H1 (cell line): ENCODE measurements at regions not wholly inside any gene's neighbourhood (a gene's known extent, or its start where the extent isn't known, plus 50 kb on each side); places are given as distances from the start of the nearest gene placed in this dataset.

ENCODE experiments used
- CTCF ChIA-PET: fragments of 300-600 bp; sonication (Branson Sonifier 250); formaldehyde crosslinking; loops from one replicate; lab custom pipeline; 2021; ENCODE audit not compliant: partially characterized antibody; lab: Charles Lee
- POLR2A ChIA-PET: fragments of 300-600 bp; sonication (Branson Sonifier 250); formaldehyde crosslinking; loops from one replicate; lab custom pipeline; 2021; ENCODE audit warnings: inconsistent platforms; ENCODE audit not compliant: partially characterized antibody; lab: Charles Lee
- DNase-seq, 2 experiments: peaks; one replicate each; pipeline versions ENCODE4 v3.0.0 to v3.0.0-alpha.2; 2010 to 2022; ENCODE audit warnings: low spot score in 2 of 2, low read depth in 1 of 2, mixed read lengths in 1 of 2
- FAIRE-seq: peaks from 2 replicates; lab custom pipeline; 2011; peaks lifted over from hg19 to GRCh38; lab: Jason Lieb, UNC
- H2AFZ ChIP-seq: 2 replicates; pipeline ENCODE4 v1.8.1; 2012; ENCODE audit warnings: low read length, inconsistent platforms
- H2AK5ac ChIP-seq: 2 replicates; pipeline ENCODE4 v1.6.1; 2013; ENCODE audit warnings: low read depth, low read length
- H2BK120ac ChIP-seq: replicated peaks from 2 replicates; pipeline ENCODE3; 2013; ENCODE audit warnings: low read depth, low read length, inconsistent platforms
- H2BK12ac ChIP-seq: 2 replicates; pipeline ENCODE4 v1.6.1; 2013; ENCODE audit warnings: low read depth, low read length
- H2BK15ac ChIP-seq: 2 replicates; pipeline ENCODE4 v1.6.1; 2013; ENCODE audit warnings: low read length
- H2BK20ac ChIP-seq: 2 replicates; pipeline ENCODE4 v1.6.1; 2013; ENCODE audit warnings: low read length
- H2BK5ac ChIP-seq: 2 replicates; pipeline ENCODE4 v1.6.1; 2013; ENCODE audit warnings: low read depth, low read length
- H3K14ac ChIP-seq: 2 replicates; pipeline ENCODE4 v1.6.1; 2013; ENCODE audit warnings: inconsistent platforms; ENCODE audit not compliant: insufficient read length
- H3K18ac ChIP-seq: 2 replicates; pipeline ENCODE4 v1.6.1; 2013; ENCODE audit warnings: low read length; ENCODE audit errors: extremely low read depth
- H3K23ac ChIP-seq: 2 replicates; pipeline ENCODE4 v1.6.1; 2013; ENCODE audit warnings: inconsistent platforms; ENCODE audit not compliant: insufficient read length
- H3K23me2 ChIP-seq: 2 replicates; pipeline ENCODE4 v1.6.1; 2013; ENCODE audit warnings: low read depth, low read length
- H3K27ac ChIP-seq: 2 replicates; pipeline ENCODE4 v1.6.1; 2011; ENCODE audit warnings: low read depth, low read length, inconsistent platforms
- H3K27me3 ChIP-seq, 4 experiments: replicated peaks in 1 of 4; 1 replicate in 1 of 4; 2 replicates in 3 of 4; pipeline versions ENCODE4 v1.6.1 to v1.8.1; 2011 to 2013; ENCODE audit warnings: low read length in 3 of 4, mild to moderate bottlenecking in 3 of 4, inconsistent platforms in 2 of 4, mixed read lengths in 2 of 4, moderate library complexity in 1 of 4; ENCODE audit not compliant: control insufficient read depth in 3 of 4, insufficient read depth in 3 of 4; ENCODE audit errors: extremely low read depth in 1 of 4
- H3K36me3 ChIP-seq, 4 experiments: 2 replicates each; pipeline versions ENCODE4 v1.6.1 to v1.8.1; 2011 to 2013; ENCODE audit warnings: mild to moderate bottlenecking in 4 of 4, low read length in 3 of 4, moderate library complexity in 2 of 4, control low read depth in 1 of 4, inconsistent platforms in 1 of 4; ENCODE audit not compliant: insufficient read depth in 4 of 4, control insufficient read depth in 2 of 4
- H3K4ac ChIP-seq: replicated peaks from 2 replicates; pipeline ENCODE3; 2013; ENCODE audit warnings: low read length, low read depth, mixed read lengths, inconsistent platforms; ENCODE audit not compliant: insufficient read length
- H3K4me1 ChIP-seq, 4 experiments: replicated peaks in 1 of 4; 1 replicate in 1 of 4; 2 replicates in 3 of 4; pipeline versions ENCODE4 v1.6.1 to v1.8.1; 2011 to 2013; ENCODE audit warnings: low read length in 3 of 4, inconsistent platforms in 2 of 4, mixed read lengths in 1 of 4; ENCODE audit not compliant: insufficient read depth in 4 of 4, control insufficient read depth in 3 of 4
- H3K4me2 ChIP-seq, 2 experiments: 2 replicates each; pipeline versions ENCODE4 v1.6.1 to v1.8.1; 2011 to 2013; ENCODE audit warnings: low read depth in 2 of 2, low read length in 2 of 2, control low read depth in 1 of 2, inconsistent platforms in 1 of 2, mild to moderate bottlenecking in 1 of 2; ENCODE audit not compliant: insufficient read depth in 1 of 2
- H3K4me3 ChIP-seq, 4 experiments: fragments of 200-600, 300-600 bp in 1 of 4; sonication (generic), shearing (Covaris generic), sonication (Bioruptor Twin) in 1 of 4; 2 replicates each; pipeline versions ENCODE4 v1.5.1 to v1.8.1; 2011 to 2016; ENCODE audit warnings: low read length in 4 of 4, low read depth in 3 of 4, control low read depth in 2 of 4, inconsistent platforms in 2 of 4, mild to moderate bottlenecking in 2 of 4, mixed read lengths in 1 of 4, moderate library complexity in 1 of 4; ENCODE audit not compliant: insufficient read depth in 2 of 4; ENCODE audit errors: extremely low read depth in 1 of 4
- H3K56ac ChIP-seq: replicated peaks from 2 replicates; pipeline ENCODE3; 2013; ENCODE audit warnings: low read depth, mild to moderate bottlenecking, mixed read lengths, low read length, inconsistent platforms; ENCODE audit not compliant: insufficient read length
- H3K79me1 ChIP-seq: 2 replicates; pipeline ENCODE4 v1.6.1; 2013; ENCODE audit warnings: low read depth, low read length, control low read depth
- H3K79me2 ChIP-seq, 2 experiments: 2 replicates each; pipeline versions ENCODE4 v1.6.1 to v1.8.1; 2012 to 2013; ENCODE audit warnings: low read length in 2 of 2, mild to moderate bottlenecking in 2 of 2, inconsistent platforms in 1 of 2; ENCODE audit not compliant: insufficient read depth in 2 of 2, control insufficient read depth in 1 of 2
- H3K9ac ChIP-seq, 4 experiments: replicated peaks in 1 of 4; 1 replicate in 1 of 4; 2 replicates in 3 of 4; pipeline versions ENCODE4 v1.6.1 to v1.8.1; 2011 to 2013; ENCODE audit warnings: low read depth in 3 of 4, low read length in 3 of 4, control low read depth in 2 of 4, mild to moderate bottlenecking in 2 of 4, moderate library complexity in 2 of 4, inconsistent platforms in 1 of 4; ENCODE audit errors: extremely low read depth in 1 of 4
- H3K9me3 ChIP-seq, 2 experiments: 2 replicates each; pipeline versions ENCODE4 v1.6.1 to v1.8.1; 2012 to 2013; ENCODE audit warnings: mild to moderate bottlenecking in 2 of 2, moderate library complexity in 2 of 2, control low read depth in 1 of 2, inconsistent platforms in 1 of 2, low read depth in 1 of 2, low read length in 1 of 2, mixed read lengths in 1 of 2; ENCODE audit not compliant: insufficient read depth in 2 of 2
- H4K20me1 ChIP-seq, 2 experiments: replicated peaks in 1 of 2; 2 replicates each; pipeline versions ENCODE3 to v1.8.1; 2011 to 2013; ENCODE audit warnings: inconsistent platforms in 2 of 2, low read length in 2 of 2, mild to moderate bottlenecking in 1 of 2; ENCODE audit not compliant: insufficient read depth in 2 of 2, control insufficient read depth in 1 of 2
- H4K5ac ChIP-seq: 2 replicates; pipeline ENCODE4 v1.6.1; 2013; ENCODE audit warnings: low read length, low read depth, mixed read lengths, inconsistent platforms; ENCODE audit not compliant: insufficient read length
- H4K8ac ChIP-seq: 2 replicates; pipeline ENCODE4 v1.8.0; 2013; ENCODE audit warnings: mild to moderate bottlenecking, moderate library complexity, low read length, inconsistent platforms; ENCODE audit not compliant: insufficient read depth; ENCODE audit errors: extremely low read depth
- H4K91ac ChIP-seq: replicated peaks from 2 replicates; pipeline ENCODE3; 2013; ENCODE audit warnings: low read length, mixed read lengths, inconsistent platforms; ENCODE audit not compliant: insufficient read length
- MAFK ChIP-seq: IDR thresholded peaks from 2 replicates; pipeline ENCODE4 v1.6.1; 2012; ENCODE audit warnings: low read depth, mild to moderate bottlenecking, improper control_type of control experiment, low read length
- YY1 ChIP-seq: IDR thresholded peaks from 2 replicates; pipeline ENCODE4 v1.6.1; 2011; ENCODE audit warnings: low read depth, mild to moderate bottlenecking, low read length
- WGBS, 2 experiments: shearing (Covaris generic) in 1 of 2; methylation state at CpG; one replicate each; pipeline versions ENCODE4 v1.1.6 to v1.1.7; 2013 to 2015; ENCODE audit warnings: low lambda C conversion rate in 2 of 2, mixed read lengths in 2 of 2, inconsistent platforms in 1 of 2, low coverage in 1 of 2, missing lambda C conversion rate in 1 of 2; ENCODE audit not compliant: insufficient replicate concordance in 2 of 2, insufficient coverage in 1 of 2, insufficient read length in 1 of 2; ENCODE audit errors: extremely low coverage in 1 of 2, missing lambda C conversion rate in 1 of 2; 5-methylcytosine and 5-hydroxymethylcytosine counted together

GRCh38 chr2:53331667-53332066, 435.9 kb upstream of the CHAC2 start:
- CTCF ChIA-PET = no interaction called here

More at GRCh38 chr2:53331667-53332066, 435.9 kb upstream of the CHAC2 start:
- Histone ChIP-seq H3K4me1 (no peaks in the 10 kb centered on the region), H2BK120ac (no peak overlapping the region), H2AK5ac (no peak overlapping the region), H3K27ac (no peak overlapping the region), H2AFZ (no peak overlapping the region), H4K5ac (no peak overlapping the region), H3K4me2 (no peak overlapping the region), H3K9ac (no peak overlapping the region), H2BK20ac (no peak overlapping the region), H3K56ac (no peak overlapping the region), H3K79me2 (no peaks in the 10 kb centered on the region), H3K4me3 (no peak overlapping the region), H4K91ac (no peak overlapping the region), H3K18ac (no peak overlapping the region), H4K20me1 (no peaks in the 10 kb centered on the region), H3K14ac (no peak overlapping the region), H3K36me3 (no peaks in the 10 kb centered on the region), H2BK12ac (no peak overlapping the region), H2BK15ac (no peak overlapping the region), H3K23ac (no peak overlapping the region), H3K4ac (no peak overlapping the region), H2BK5ac (no peak overlapping the region), H4K8ac (no peak overlapping the region), H3K27me3 (no peaks in the 10 kb centered on the region), H3K9me3 (no peaks in the 10 kb centered on the region), H3K23me2 (no peaks in the 10 kb centered on the region), H3K79me1 (no peaks in the 10 kb centered on the region)
- POLR2A ChIA-PET = no interaction called here
- no peak for FAIRE-seq
- WGBS, 2 experiments = 83% methylated on average over 2 of the region's 2 CpGs; no CpG with 5 or more reads in 1 of the 2 experiments
- TF ChIP-seq YY1 (no peak), MAFK (peak; percentile 31; the same call in 1 of the 2 replicates)
- DNase-seq = no peak
